IMR-90 (cell line): ENCODE measurements at regions not wholly inside any gene's neighbourhood (a gene's known extent, or its start where the extent isn't known, plus 50 kb on each side); places are given as distances from the start of the nearest gene placed in this dataset.

ENCODE experiments used
- ATAC-seq: fragments of 200-7000 bp; cut with Tn5 transposase; 2 replicates; pipeline ENCODE4 v1.9.1; 2020; ENCODE audit warnings: low read depth, mild to moderate bottlenecking, moderate library complexity
- BruUV-seq: library from RNA; stranded (reverse); fragments of 400-500 nt; replicated peaks from 2 replicates; lab custom pipeline; 2021; lab: Mats Ljungman, UMichigan
- CTCF ChIA-PET: fragments of 300-600 bp; formaldehyde crosslinking; extraction: SDS; loops from one replicate; lab custom pipeline; 2021; ENCODE audit warnings: antibody characterized with exemption; lab: Yijun Ruan, JAX
- POLR2A ChIA-PET: fragments of 300-600 bp; sonication (Branson Sonifier 250); formaldehyde crosslinking; loops from one replicate; lab custom pipeline; 2022; ENCODE audit warnings: antibody characterized with exemption; ENCODE audit not compliant: unreplicated experiment; lab: Charles Lee
- DNase-seq: peaks from one replicate; pipeline ENCODE4 v3.0.0; 2013
- H2AFZ ChIP-seq: replicated peaks from 2 replicates; pipeline ENCODE3; 2013; ENCODE audit warnings: low read length, mild to moderate bottlenecking; ENCODE audit not compliant: poor library complexity
- H2AK5ac ChIP-seq: 2 replicates; pipeline ENCODE4 v1.6.1; 2013; ENCODE audit warnings: low read depth, low read length, inconsistent platforms
- H2AK9ac ChIP-seq: replicated peaks from 2 replicates; pipeline ENCODE3; 2013; ENCODE audit warnings: mild to moderate bottlenecking, low read depth, low read length, moderate library complexity; ENCODE audit not compliant: poor library complexity
- H2BK120ac ChIP-seq: 2 replicates; pipeline ENCODE4 v1.6.1; 2013; ENCODE audit warnings: low read depth, low read length, inconsistent platforms
- H2BK15ac ChIP-seq: 3 replicates; pipeline ENCODE4 v1.6.1; 2013; ENCODE audit warnings: low read depth, low read length, inconsistent platforms
- H2BK20ac ChIP-seq: 2 replicates; pipeline ENCODE4 v1.6.1; 2013; ENCODE audit warnings: low read depth, mild to moderate bottlenecking, inconsistent platforms, low read length, moderate library complexity
- H2BK5ac ChIP-seq: 2 replicates; pipeline ENCODE4 v1.6.1; 2013; ENCODE audit warnings: mild to moderate bottlenecking, low read depth, low read length, inconsistent platforms; ENCODE audit not compliant: poor library complexity, severe bottlenecking
- H3K14ac ChIP-seq: replicated peaks from 2 replicates; pipeline ENCODE4 v1.6.1; 2013; ENCODE audit warnings: low read depth, low read length, inconsistent platforms
- H3K18ac ChIP-seq: 2 replicates; pipeline ENCODE4 v1.6.1; 2013; ENCODE audit warnings: low read depth, low read length, control low read depth
- H3K23ac ChIP-seq: 2 replicates; pipeline ENCODE4 v1.6.1; 2013; ENCODE audit warnings: low read depth, low read length, inconsistent platforms
- H3K27ac ChIP-seq: 2 replicates; pipeline ENCODE4 v1.5.1; 2013; ENCODE audit warnings: mild to moderate bottlenecking, control low read depth, low read length; ENCODE audit not compliant: insufficient read depth
- H3K27me3 ChIP-seq: 2 replicates; pipeline ENCODE4 v1.6.1; 2013; ENCODE audit warnings: low read length; ENCODE audit not compliant: control insufficient read depth, insufficient read depth
- H3K36me3 ChIP-seq: 2 replicates; pipeline ENCODE4 v1.6.1; 2013; ENCODE audit warnings: low read length, mixed read lengths; ENCODE audit not compliant: control insufficient read depth, insufficient read depth
- H3K4ac ChIP-seq: 2 replicates; pipeline ENCODE4 v1.6.1; 2013; ENCODE audit warnings: low read depth, low read length, inconsistent platforms
- H3K4me1 ChIP-seq: 2 replicates; pipeline ENCODE4 v1.6.1; 2013; ENCODE audit warnings: low read length, mixed read lengths; ENCODE audit not compliant: control insufficient read depth, insufficient read depth
- H3K4me2 ChIP-seq: 2 replicates; pipeline ENCODE4 v1.6.1; 2013; ENCODE audit warnings: low read depth, mild to moderate bottlenecking, control low read depth, low read length, moderate library complexity
- H3K4me3 ChIP-seq: 2 replicates; pipeline ENCODE4 v1.5.1; 2013; ENCODE audit warnings: low read depth, mild to moderate bottlenecking, control low read depth, low read length, moderate library complexity; ENCODE audit not compliant: insufficient read depth
- H3K56ac ChIP-seq: 2 replicates; pipeline ENCODE4 v1.6.1; 2013; ENCODE audit warnings: low read length, inconsistent platforms; ENCODE audit not compliant: insufficient read depth; ENCODE audit errors: extremely low read depth
- H3K79me1 ChIP-seq, 2 experiments: 2 replicates each; pipeline ENCODE4 v1.6.1; 2013; ENCODE audit warnings: low read length in 2 of 2, inconsistent platforms in 1 of 2, low read depth in 1 of 2
- H3K9ac ChIP-seq: 2 replicates; pipeline ENCODE4 v1.6.1; 2013; ENCODE audit warnings: low read depth, low read length, control low read depth
- H3K9me1 ChIP-seq: 2 replicates; pipeline ENCODE4 v1.6.1; 2013; ENCODE audit warnings: low read length, inconsistent platforms; ENCODE audit not compliant: insufficient read depth
- H3K9me3 ChIP-seq: 2 replicates; pipeline ENCODE4 v1.6.1; 2013; ENCODE audit warnings: low read length; ENCODE audit not compliant: control insufficient read depth, insufficient read depth
- H4K20me1 ChIP-seq: 2 replicates; pipeline ENCODE4 v1.6.1; 2013; ENCODE audit warnings: low read length, inconsistent platforms; ENCODE audit not compliant: insufficient read depth
- H4K5ac ChIP-seq: 2 replicates; pipeline ENCODE4 v1.6.1; 2013; ENCODE audit warnings: mild to moderate bottlenecking, low read depth, low read length, control low read depth
- H4K8ac ChIP-seq, 2 experiments: 2 replicates each; pipeline ENCODE4 v1.6.1; 2013; ENCODE audit warnings: low read depth in 2 of 2, low read length in 2 of 2, control low read depth in 1 of 2, inconsistent platforms in 1 of 2
- H4K91ac ChIP-seq: 2 replicates; pipeline ENCODE4 v1.6.1; 2013; ENCODE audit warnings: low read depth, low read length, inconsistent platforms; ENCODE audit not compliant: insufficient read depth
- BHLHE40 ChIP-seq: fragments of 150-350 bp; IDR thresholded peaks from 2 replicates; pipeline ENCODE4 v1.6.1; 2016; ENCODE audit warnings: mild to moderate bottlenecking, low read depth, low read length
- CHD1 ChIP-seq: IDR thresholded peaks from 2 replicates; pipeline ENCODE4 v1.6.1; 2012; ENCODE audit warnings: low read depth, low read length, improper control_type of control experiment
- ELK1 ChIP-seq: fragments of 150-350 bp; IDR thresholded peaks from 2 replicates; pipeline ENCODE4 v1.6.1; 2016; ENCODE audit warnings: low read depth, mild to moderate bottlenecking, low read length, moderate library complexity, borderline replicate concordance
- FOS ChIP-seq: fragments of 150-350 bp; IDR thresholded peaks from 2 replicates; pipeline ENCODE4 v1.6.1; 2016; ENCODE audit warnings: low read depth, low read length
- MAZ ChIP-seq: IDR thresholded peaks from 2 replicates; pipeline ENCODE4 v1.6.1; 2012; ENCODE audit warnings: low read depth, mild to moderate bottlenecking, low read length, improper control_type of control experiment, moderate library complexity, borderline replicate concordance
- RCOR1 ChIP-seq: IDR thresholded peaks from 2 replicates; pipeline ENCODE4 v1.6.1; 2012; ENCODE audit warnings: mild to moderate bottlenecking, low read length, improper control_type of control experiment; ENCODE audit not compliant: insufficient replicate concordance
- SMC3 ChIP-seq: fragments of 150-350 bp; IDR thresholded peaks from 2 replicates; pipeline ENCODE4 v1.6.1; 2016; ENCODE audit warnings: low read depth, mild to moderate bottlenecking, antibody characterized with exemption, low read length, moderate library complexity
- USF2 ChIP-seq: fragments of 150-350 bp; IDR thresholded peaks from 2 replicates; pipeline ENCODE4 v1.6.1; 2017; ENCODE audit warnings: mild to moderate bottlenecking, antibody characterized with exemption, low read length, low read depth
- WGBS, 2 experiments: methylation state at CpG; one replicate each; pipeline versions ENCODE4 v1.1.5 to v1.1.7; 2013; ENCODE audit warnings: missing lambda C conversion rate in 2 of 2; ENCODE audit not compliant: insufficient read length in 1 of 2; ENCODE audit errors: extremely low coverage in 2 of 2; 5-methylcytosine and 5-hydroxymethylcytosine counted together
- dilution Hi-C: fragments of 300-500 bp; cut with HindIII; formaldehyde crosslinking; loops from one replicate; pipeline ENCODE4 v1.14.3; 2018; ENCODE audit warnings: low sequenced_read_pairs; ENCODE audit not compliant: unreplicated experiment
- in situ Hi-C: fragments of 300-500 bp; cut with MboI; formaldehyde crosslinking; loops from 3 replicates; pipeline ENCODE4 v1.14.3; 2019; ENCODE audit warnings: low sequenced_read_pairs, inconsistent platforms, mixed read lengths
- intact Hi-C: fragments of 100-400 bp; cut with micrococcal nuclease; formaldehyde crosslinking; loops from 2 replicates; pipeline ENCODE4 v1.10.0; 2022

DNA sequence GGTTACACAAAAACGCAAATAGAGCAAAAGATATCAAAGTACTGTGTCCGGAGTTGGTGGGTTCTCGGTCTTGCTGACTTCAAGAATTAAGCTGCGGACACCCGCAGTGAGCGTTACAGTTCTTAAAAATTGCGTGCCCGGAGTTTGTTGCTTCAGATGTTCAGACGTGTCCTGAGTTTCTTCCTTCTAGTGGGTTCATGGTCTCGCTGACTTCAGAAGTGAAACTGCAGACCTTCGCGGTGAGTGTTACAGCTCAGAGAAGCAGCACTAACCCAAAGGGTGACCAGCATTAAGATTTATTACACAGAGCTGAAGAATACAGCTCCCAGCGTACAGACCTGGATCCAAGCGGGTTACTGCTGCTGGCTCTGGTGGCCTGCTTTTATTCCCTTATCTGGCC is 125.7 kb upstream of the TWIST2 start:
- ATAC-seq, result no peak
- no TSS peak for BruUV-seq

More for the DNA sequence above, 125.7 kb upstream of the TWIST2 start:
- Histone ChIP-seq H2BK15ac (no peak overlapping the region), H3K4me1 (peaks cover 1% of the 10 kb centered on the region; the same call in 1 of the 2 replicates), H2AK5ac (no peak overlapping the region), H4K5ac (no peak overlapping the region), H3K79me1 (no peaks in the 10 kb centered on the region), H3K4ac (no peak overlapping the region), H3K4me2 (no peak overlapping the region), H3K18ac (no peak overlapping the region), H4K8ac (no peak overlapping the region), H4K91ac (no peak overlapping the region), H3K14ac (no peak overlapping the region), H2BK120ac (no peak overlapping the region), H3K23ac (no peak overlapping the region), H2AK9ac (no peak overlapping the region), H3K27me3 (peaks cover 4% of the 10 kb centered on the region; the same call in 1 of the 2 replicates), H2AFZ (no peak overlapping the region), H3K36me3 (no peaks in the 10 kb centered on the region), H3K9me3 (peaks cover 4% of the 10 kb centered on the region; the same call in 1 of the 2 replicates), H3K9me1 (no peaks in the 10 kb centered on the region), H3K27ac (no peak overlapping the region), H3K9ac (no peak overlapping the region), H2BK20ac (no peak overlapping the region), H3K56ac (no peak overlapping the region), H2BK5ac (no peak overlapping the region), H3K4me3 (no peak overlapping the region), H4K20me1 (no peaks in the 10 kb centered on the region)
- intact Hi-C loops (loop anchor here (10.0 kb wide), 3 partner anchors 253 to 347 kb away; no protein-coding TSS in a partner anchor), dilution Hi-C loops (no loop called here), in situ Hi-C loops (no loop called here)
- 95% methylated on average over 12 of the region's 14 CpGs; no CpG with 5 or more reads in 1 of the 2 experiments for WGBS, 2 experiments
- no peak for TF ChIP-seq MAZ
- TF ChIP-seq BHLHE40, result no peak
- TF ChIP-seq SMC3, result no peak
- no peak for TF ChIP-seq CHD1
- no peak for TF ChIP-seq RCOR1
- TF ChIP-seq ELK1, result no peak
- TF ChIP-seq USF2, result no peak
- TF ChIP-seq FOS, result no peak
- CTCF ChIA-PET, result no interaction called here
- no peak for DNase-seq
- POLR2A ChIA-PET, result no interaction called here
